Glutamatergic neuron (in vitro differentiated cells): ENCODE measurements at regions not wholly inside any gene's neighbourhood (a gene's known extent, or its start where the extent isn't known, plus 50 kb on each side); places are given as distances from the start of the nearest gene placed in this dataset.

Source experiments
- DNase-seq: peaks from one replicate; pipeline ENCODE4 v3.0.0; 2022
- H3K27ac Mint-ChIP-seq: one replicate; pipeline ENCODE4 v1.8.0; 2020; ENCODE audit warnings: mild to moderate bottlenecking, mixed read lengths, inconsistent platforms; ENCODE audit not compliant: unreplicated experiment
- H3K27me3 Mint-ChIP-seq: one replicate; pipeline ENCODE4 v1.8.0; 2020; ENCODE audit warnings: mild to moderate bottlenecking, moderate library complexity, mixed read lengths, inconsistent platforms; ENCODE audit not compliant: unreplicated experiment
- H3K36me3 Mint-ChIP-seq: one replicate; pipeline ENCODE4 v1.8.0; 2020; ENCODE audit warnings: mild to moderate bottlenecking, mixed read lengths, inconsistent platforms; ENCODE audit not compliant: unreplicated experiment
- H3K4me1 Mint-ChIP-seq: one replicate; pipeline ENCODE4 v1.8.0; 2020; ENCODE audit warnings: mild to moderate bottlenecking, low read depth, mixed read lengths, inconsistent platforms; ENCODE audit not compliant: unreplicated experiment
- H3K4me3 Mint-ChIP-seq: one replicate; pipeline ENCODE4 v1.8.0; 2020; ENCODE audit warnings: mild to moderate bottlenecking, mixed read lengths, inconsistent platforms; ENCODE audit not compliant: unreplicated experiment
- H3K9me3 Mint-ChIP-seq: one replicate; pipeline ENCODE4 v1.8.0; 2020; ENCODE audit warnings: mild to moderate bottlenecking, moderate library complexity, mixed read lengths, inconsistent platforms; ENCODE audit not compliant: unreplicated experiment
- TF ChIP-seq, protein P1 (sequence below): fragments of 200-600 bp; sonication (generic); IDR thresholded peaks from one replicate; pipeline ENCODE4 v1.5.0; 2021; ENCODE audit not compliant: partially characterized antibody, unreplicated experiment

- Mint-ChIP-seq H3K36me3 (peaks cover 9% of the 10 kb centered on the region), H3K27me3 (peaks cover 2% of the 10 kb centered on the region), H3K4me1 (no peaks in the 10 kb centered on the region), H3K9me3 (no peaks in the 10 kb centered on the region), H3K4me3 (no peak overlapping the region), H3K27ac (no peak overlapping the region)
- no peak for DNase-seq
- TF ChIP-seq, protein P1, sequence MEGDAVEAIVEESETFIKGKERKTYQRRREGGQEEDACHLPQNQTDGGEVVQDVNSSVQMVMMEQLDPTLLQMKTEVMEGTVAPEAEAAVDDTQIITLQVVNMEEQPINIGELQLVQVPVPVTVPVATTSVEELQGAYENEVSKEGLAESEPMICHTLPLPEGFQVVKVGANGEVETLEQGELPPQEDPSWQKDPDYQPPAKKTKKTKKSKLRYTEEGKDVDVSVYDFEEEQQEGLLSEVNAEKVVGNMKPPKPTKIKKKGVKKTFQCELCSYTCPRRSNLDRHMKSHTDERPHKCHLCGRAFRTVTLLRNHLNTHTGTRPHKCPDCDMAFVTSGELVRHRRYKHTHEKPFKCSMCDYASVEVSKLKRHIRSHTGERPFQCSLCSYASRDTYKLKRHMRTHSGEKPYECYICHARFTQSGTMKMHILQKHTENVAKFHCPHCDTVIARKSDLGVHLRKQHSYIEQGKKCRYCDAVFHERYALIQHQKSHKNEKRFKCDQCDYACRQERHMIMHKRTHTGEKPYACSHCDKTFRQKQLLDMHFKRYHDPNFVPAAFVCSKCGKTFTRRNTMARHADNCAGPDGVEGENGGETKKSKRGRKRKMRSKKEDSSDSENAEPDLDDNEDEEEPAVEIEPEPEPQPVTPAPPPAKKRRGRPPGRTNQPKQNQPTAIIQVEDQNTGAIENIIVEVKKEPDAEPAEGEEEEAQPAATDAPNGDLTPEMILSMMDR = no peak
Observed at GRCh38 chr1:244311784-244312532, 139.8 kb downstream of the ADSS2 start.

GRCh38 chr1:244313346-244313745 lies 138.4 kb downstream of the ADSS2 start:
- Mint-ChIP-seq H3K4me1 (no peaks in the 10 kb centered on the region), H3K27me3 (peaks cover 2% of the 10 kb centered on the region), H3K4me3 (no peak overlapping the region), H3K36me3 (peaks cover 5% of the 10 kb centered on the region), H3K27ac (no peak overlapping the region), H3K9me3 (no peaks in the 10 kb centered on the region)
- no peak for DNase-seq
- TF ChIP-seq, protein P1 = no peak

GRCh38 chr1:244314921-244315559 lies 136.7 kb downstream of the ADSS2 start:
- DNase-seq = no peak
- Mint-ChIP-seq H3K4me1 (no peaks in the 10 kb centered on the region), H3K27me3 (peaks cover 2% of the 10 kb centered on the region), H3K9me3 (no peaks in the 10 kb centered on the region), H3K36me3 (no peaks in the 10 kb centered on the region), H3K27ac (no peak overlapping the region), H3K4me3 (no peak overlapping the region)
- TF ChIP-seq, protein P1 = no peak

GRCh38 chr1:244315996-244316395 lies 135.7 kb downstream of the ADSS2 start:
- Mint-ChIP-seq H3K9me3 (no peaks in the 10 kb centered on the region), H3K27ac (no peak overlapping the region), H3K36me3 (no peaks in the 10 kb centered on the region), H3K4me3 (no peak overlapping the region), H3K4me1 (no peaks in the 10 kb centered on the region), H3K27me3 (peaks cover 2% of the 10 kb centered on the region)
- TF ChIP-seq, protein P1 = no peak
- no peak for DNase-seq

GRCh38 chr1:244316407-244316806 lies 135.3 kb downstream of the ADSS2 start:
- DNase-seq = no peak
- H3K4me1 Mint-ChIP-seq = no peaks in the 10 kb centered on the region
- no peaks in the 10 kb centered on the region for H3K9me3 Mint-ChIP-seq
- TF ChIP-seq, protein P1 = no peak
- no peak overlapping the region for H3K4me3 Mint-ChIP-seq
- H3K27ac Mint-ChIP-seq = no peak overlapping the region
- no peaks in the 10 kb centered on the region for H3K36me3 Mint-ChIP-seq
- H3K27me3 Mint-ChIP-seq = peaks cover 2% of the 10 kb centered on the region
